GM23338 (cell line): ENCODE measurements at regions not wholly inside any gene's neighbourhood (a gene's known extent, or its start where the extent isn't known, plus 50 kb on each side); places are given as distances from the start of the nearest gene placed in this dataset.

Source experiments
- ATAC-seq: fragments of 200-7000 bp; cut with Tn5 transposase; 3 replicates; pipeline ENCODE4 v1.9.1; 2020
- DNase-seq: peaks from one replicate; pipeline ENCODE4 v3.0.0-alpha.2; 2015; ENCODE audit warnings: low spot score
- H2AFZ ChIP-seq: fragments of 200-600 bp; sonication (generic); 2 replicates; pipeline ENCODE4 v1.8.0; 2016; ENCODE audit warnings: antibody characterized with exemption, mild to moderate bottlenecking, moderate library complexity
- H3F3A ChIP-seq: fragments of 200-600 bp; sonication (generic); replicated peaks from 2 replicates; pipeline ENCODE4 v1.8.0; 2017; ENCODE audit warnings: antibody characterized with exemption, mixed run types, low read depth
- H3K27ac ChIP-seq: fragments of 200-600 bp; sonication (generic); 2 replicates; pipeline ENCODE4 v1.6.1; 2016; ENCODE audit warnings: low read depth
- H3K27me3 ChIP-seq: fragments of 200-600 bp; sonication (generic); 2 replicates; pipeline ENCODE4 v1.8.0; 2016; ENCODE audit warnings: mild to moderate bottlenecking, mixed run types, moderate library complexity; ENCODE audit not compliant: insufficient read depth
- H3K36me3 ChIP-seq: fragments of 200-600 bp; sonication (generic); 2 replicates; pipeline ENCODE4 v1.8.0; 2016; ENCODE audit warnings: mild to moderate bottlenecking; ENCODE audit not compliant: insufficient read depth
- H3K4me1 ChIP-seq: fragments of 200-600 bp; sonication (generic); 2 replicates; pipeline ENCODE4 v1.8.0; 2016; ENCODE audit warnings: mild to moderate bottlenecking, moderate library complexity; ENCODE audit not compliant: insufficient read depth
- H3K4me2 ChIP-seq: fragments of 200-600 bp; sonication (generic); 2 replicates; pipeline ENCODE4 v1.7.1; 2017; ENCODE audit warnings: mixed run types
- H3K4me3 ChIP-seq: fragments of 200-600 bp; sonication (generic); 2 replicates; pipeline ENCODE4 v1.6.1; 2016; ENCODE audit warnings: mixed run types
- H3K79me2 ChIP-seq: fragments of 200-600 bp; sonication (generic); replicated peaks from 2 replicates; pipeline ENCODE4 v1.8.0; 2017; ENCODE audit warnings: mild to moderate bottlenecking; ENCODE audit not compliant: insufficient read depth
- H3K9me2 ChIP-seq: fragments of 200-600 bp; sonication (generic); 2 replicates; pipeline ENCODE4 v1.8.0; 2017; ENCODE audit not compliant: insufficient read depth
- H4K20me1 ChIP-seq: fragments of 200-600 bp; sonication (generic); replicated peaks from 2 replicates; pipeline ENCODE4 v1.8.0; 2017; ENCODE audit warnings: mild to moderate bottlenecking; ENCODE audit not compliant: insufficient read depth
- H3K27ac Mint-ChIP-seq: 2 replicates; pipeline ENCODE4 v1.8.0; 2020; ENCODE audit warnings: inconsistent platforms, mild to moderate bottlenecking, moderate library complexity, mixed read lengths
- H3K27me3 Mint-ChIP-seq: 3 replicates; pipeline ENCODE4 v1.8.0; 2022; ENCODE audit warnings: low read depth, mild to moderate bottlenecking, moderate library complexity, mixed read lengths, inconsistent platforms; ENCODE audit not compliant: insufficient read depth, poor library complexity
- H3K36me3 Mint-ChIP-seq: 3 replicates; pipeline ENCODE4 v1.8.0; 2021; ENCODE audit warnings: low read depth, mild to moderate bottlenecking, inconsistent platforms, moderate library complexity, mixed read lengths
- H3K4me1 Mint-ChIP-seq: 3 replicates; pipeline ENCODE4 v1.8.0; 2020; ENCODE audit warnings: mild to moderate bottlenecking, inconsistent platforms, mixed read lengths
- H3K4me3 Mint-ChIP-seq: 3 replicates; pipeline ENCODE4 v1.8.0; 2021; ENCODE audit warnings: moderate library complexity, mild to moderate bottlenecking, inconsistent platforms, mixed read lengths
- H3K9me3 Mint-ChIP-seq: 3 replicates; pipeline ENCODE4 v1.8.0; 2020; ENCODE audit warnings: moderate library complexity, mild to moderate bottlenecking, inconsistent platforms, mixed read lengths
- CREB1 ChIP-seq: fragments of 250-450 bp; sonication (Bioruptor Pico); IDR thresholded peaks from 2 replicates; pipeline ENCODE4 v1.5.0; 2020; ENCODE audit warnings: low read depth, mild to moderate bottlenecking, moderate library complexity
- CTCF ChIP-seq, 2 experiments: fragments of 200-600 bp in 1 of 2; sonication (generic) in 1 of 2; conservative IDR thresholded peaks; 2 replicates each; pipeline versions ENCODE4 v1.5.1 to v1.6.1; 2016 to 2017; ENCODE audit warnings: antibody characterized with exemption in 2 of 2, low read depth in 2 of 2, mild to moderate bottlenecking in 2 of 2, moderate library complexity in 1 of 2
- ETS1 ChIP-seq: IDR thresholded peaks from 2 replicates; pipeline ENCODE4 v1.6.1; 2016; ENCODE audit warnings: antibody characterized with exemption
- EZH2 ChIP-seq: fragments of 200-600 bp; sonication (generic); IDR thresholded peaks from one replicate; pipeline ENCODE4 v1.8.0; 2017; ENCODE audit warnings: antibody characterized with exemption, mild to moderate bottlenecking, low read depth; ENCODE audit not compliant: unreplicated experiment
- EZH2phosphoT487 ChIP-seq: fragments of 200-600 bp; sonication (generic); IDR thresholded peaks from one replicate; pipeline ENCODE4 v1.8.1; 2018; ENCODE audit warnings: antibody characterized with exemption; ENCODE audit not compliant: unreplicated experiment
- JUNB ChIP-seq: IDR thresholded peaks from one replicate; pipeline ENCODE4 v1.6.1; 2016; ENCODE audit warnings: antibody characterized with exemption; ENCODE audit not compliant: unreplicated experiment
- NANOG ChIP-seq: IDR thresholded peaks from 2 replicates; pipeline ENCODE4 v1.6.1; 2016; ENCODE audit warnings: antibody characterized with exemption, borderline replicate concordance
- POLR2AphosphoS5 ChIP-seq: IDR thresholded peaks from 2 replicates; pipeline ENCODE4 v1.6.1; 2016; ENCODE audit warnings: antibody characterized with exemption, low read depth
- REST ChIP-seq: IDR thresholded peaks from one replicate; pipeline ENCODE4 v1.6.1; 2018; ENCODE audit warnings: antibody characterized with exemption; ENCODE audit not compliant: unreplicated experiment
- STAT1 ChIP-seq: IDR thresholded peaks from one replicate; pipeline ENCODE4 v1.6.1; 2016; ENCODE audit warnings: antibody characterized with exemption; ENCODE audit not compliant: unreplicated experiment
- ZNF114 ChIP-seq: fragments of 250-450 bp; sonication (Bioruptor Pico); IDR thresholded peaks from 2 replicates; pipeline ENCODE4 v1.5.0; 2020; ENCODE audit warnings: mild to moderate bottlenecking, moderate library complexity
- ZNF331 ChIP-seq: fragments of 250-450 bp; sonication (Bioruptor Pico); IDR thresholded peaks from 2 replicates; pipeline ENCODE4 v1.5.0; 2020; ENCODE audit warnings: low read depth, mild to moderate bottlenecking, moderate library complexity
- ZNF462 ChIP-seq: fragments of 250-450 bp; sonication (Bioruptor Pico); IDR thresholded peaks from 2 replicates; pipeline ENCODE4 v1.5.0; 2020; ENCODE audit warnings: mild to moderate bottlenecking, moderate library complexity

- no peak overlapping the region for H2AFZ ChIP-seq
- H3K9me2 ChIP-seq = no peaks in the 10 kb centered on the region
- no peak for ATAC-seq
- no peaks in the 10 kb centered on the region for H3K4me1 ChIP-seq
- H3F3A ChIP-seq = no peaks in the 10 kb centered on the region
- H3K4me3 ChIP-seq = no peak overlapping the region
- H3K79me2 ChIP-seq = no peaks in the 10 kb centered on the region
- H4K20me1 ChIP-seq = no peaks in the 10 kb centered on the region
- no peak overlapping the region for H3K27ac ChIP-seq
- no peaks in the 10 kb centered on the region for H3K36me3 ChIP-seq
- Mint-ChIP-seq H3K4me1 (peaks cover 22% of the 10 kb centered on the region), H3K36me3 (no peaks in the 10 kb centered on the region), H3K9me3 (no peaks in the 10 kb centered on the region), H3K27me3 (peaks cover 4% of the 10 kb centered on the region), H3K4me3 (no peak overlapping the region), H3K27ac (no peak overlapping the region)
- no peak for TF ChIP-seq ZNF114 (CRISPR knock-in tag)
- no peak for TF ChIP-seq CREB1 (CRISPR knock-in tag)
- no peak for TF ChIP-seq NANOG
- no peak for TF ChIP-seq JUNB
- TF ChIP-seq ZNF462 (CRISPR knock-in tag) = no peak
- no peak for TF ChIP-seq POLR2AphosphoS5
- TF ChIP-seq EZH2phosphoT487 = no peak
- TF ChIP-seq ZNF331 (CRISPR knock-in tag) = no peak
- TF ChIP-seq CTCF (conservative IDR thresholded peaks at IDR 0.05; ENCODE audit: low read depth in 2 of 2) = no peak
- no peak for TF ChIP-seq STAT1
- TF ChIP-seq REST = no peak
- TF ChIP-seq ETS1 = no peak
- no peak for TF ChIP-seq EZH2
- no peaks in the 10 kb centered on the region for H3K27me3 ChIP-seq
- no peak overlapping the region for H3K4me2 ChIP-seq
- DNase-seq = no peak
Observed at GRCh38 chr2:200743042-200743676, 68.6 kb upstream of the BZW1 start.
